ENCODE measurements at regions not wholly inside any gene's neighbourhood (a gene's known extent, or its start where the extent isn't known, plus 50 kb on each side); places are given as distances from the start of the nearest gene placed in this dataset.

DNA sequence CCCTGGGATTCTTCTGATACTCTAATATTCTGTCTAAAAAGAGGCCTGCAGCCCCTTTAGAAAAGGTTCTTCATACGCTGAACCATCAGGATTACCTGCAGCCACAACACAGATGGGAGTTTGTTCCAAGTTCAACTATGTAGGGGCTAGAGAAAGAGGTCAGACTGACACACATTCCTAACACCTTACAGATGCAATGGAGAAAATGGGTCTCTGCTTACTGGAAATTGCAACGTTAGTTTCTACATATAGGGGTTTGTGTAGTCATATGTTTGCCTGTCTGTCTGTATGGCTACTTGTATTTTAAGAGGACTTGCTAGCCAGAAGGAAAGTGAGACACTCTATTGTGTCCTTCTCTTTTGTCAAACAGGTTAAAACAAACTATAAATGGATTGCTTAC is 618.5 kb downstream of the INHBA start:
- DNase-seq (ENCODE audit: low spot score): no peak
- H3K27ac Mint-ChIP-seq (ENCODE audit: unreplicated experiment): no peak overlapping the region
- TF ChIP-seq, protein P1, sequence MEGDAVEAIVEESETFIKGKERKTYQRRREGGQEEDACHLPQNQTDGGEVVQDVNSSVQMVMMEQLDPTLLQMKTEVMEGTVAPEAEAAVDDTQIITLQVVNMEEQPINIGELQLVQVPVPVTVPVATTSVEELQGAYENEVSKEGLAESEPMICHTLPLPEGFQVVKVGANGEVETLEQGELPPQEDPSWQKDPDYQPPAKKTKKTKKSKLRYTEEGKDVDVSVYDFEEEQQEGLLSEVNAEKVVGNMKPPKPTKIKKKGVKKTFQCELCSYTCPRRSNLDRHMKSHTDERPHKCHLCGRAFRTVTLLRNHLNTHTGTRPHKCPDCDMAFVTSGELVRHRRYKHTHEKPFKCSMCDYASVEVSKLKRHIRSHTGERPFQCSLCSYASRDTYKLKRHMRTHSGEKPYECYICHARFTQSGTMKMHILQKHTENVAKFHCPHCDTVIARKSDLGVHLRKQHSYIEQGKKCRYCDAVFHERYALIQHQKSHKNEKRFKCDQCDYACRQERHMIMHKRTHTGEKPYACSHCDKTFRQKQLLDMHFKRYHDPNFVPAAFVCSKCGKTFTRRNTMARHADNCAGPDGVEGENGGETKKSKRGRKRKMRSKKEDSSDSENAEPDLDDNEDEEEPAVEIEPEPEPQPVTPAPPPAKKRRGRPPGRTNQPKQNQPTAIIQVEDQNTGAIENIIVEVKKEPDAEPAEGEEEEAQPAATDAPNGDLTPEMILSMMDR (IDR thresholded peaks at IDR 0.05): no peak
- no peaks in the 10 kb centered on the region for H3K27me3 Mint-ChIP-seq (ENCODE audit: low read depth)
- peaks cover 7% of the 10 kb centered on the region for H3K9me3 Mint-ChIP-seq (ENCODE audit: low read depth)
- peaks cover 6% of the 10 kb centered on the region for H3K4me1 Mint-ChIP-seq (ENCODE audit: low read depth)
- peaks cover 3% of the 10 kb centered on the region for H3K36me3 Mint-ChIP-seq (ENCODE audit: low read depth)
- no peak overlapping the region for H3K4me3 Mint-ChIP-seq (ENCODE audit: unreplicated experiment)

DNA sequence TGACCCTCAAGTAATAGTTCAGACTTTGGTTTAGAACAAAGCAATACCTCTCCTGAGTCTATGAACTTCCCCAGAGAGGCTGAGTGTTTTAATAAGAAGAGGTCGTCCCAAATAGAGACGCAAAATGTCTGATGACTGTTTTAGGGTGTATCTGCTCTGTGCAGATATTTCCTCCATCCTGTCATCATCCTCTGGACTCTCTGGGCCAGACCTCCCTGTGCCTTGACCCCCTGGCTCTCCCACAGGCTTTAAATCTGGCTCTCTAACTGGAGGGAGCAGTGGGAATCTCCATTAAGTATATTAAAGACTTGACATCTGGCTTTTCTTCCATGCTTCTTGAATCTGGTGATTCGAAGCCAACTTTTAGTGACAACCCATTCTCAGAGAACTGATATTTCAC is 633.3 kb downstream of the INHBA start:
- Mint-ChIP-seq H3K36me3 (ENCODE audit: low read depth) (no peaks in the 10 kb centered on the region), H3K4me3 (ENCODE audit: unreplicated experiment) (no peak overlapping the region), H3K4me1 (ENCODE audit: low read depth) (no peaks in the 10 kb centered on the region), H3K27me3 (ENCODE audit: low read depth) (no peaks in the 10 kb centered on the region), H3K27ac (ENCODE audit: unreplicated experiment) (no peak overlapping the region), H3K9me3 (ENCODE audit: low read depth) (no peaks in the 10 kb centered on the region)
- DNase-seq (ENCODE audit: low spot score): no peak
- TF ChIP-seq, protein P1 (IDR thresholded peaks at IDR 0.05): no peak

DNA sequence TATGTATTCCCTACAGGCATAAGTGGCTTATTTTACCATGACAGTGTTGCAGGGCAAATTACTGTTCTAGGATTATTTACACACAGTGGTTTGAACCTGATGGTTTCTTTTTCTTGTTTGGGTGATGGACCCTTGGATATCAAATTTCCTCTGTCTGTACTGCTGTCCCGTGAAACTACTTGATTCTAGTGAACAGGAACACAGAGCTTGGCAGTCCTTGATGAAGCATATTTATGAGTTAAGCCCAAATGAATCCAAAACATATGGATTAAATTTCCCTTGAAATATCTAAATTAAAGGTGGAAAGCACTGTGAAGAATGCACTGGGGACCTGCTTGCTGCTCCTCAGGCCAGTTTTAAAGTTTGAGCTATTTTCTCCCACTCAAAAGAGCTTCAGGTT is 635.3 kb downstream of the INHBA start:
- H3K4me1 Mint-ChIP-seq (ENCODE audit: low read depth): no peaks in the 10 kb centered on the region
- TF ChIP-seq, protein P1 (IDR thresholded peaks at IDR 0.05): no peak
- H3K9me3 Mint-ChIP-seq (ENCODE audit: low read depth): no peaks in the 10 kb centered on the region
- H3K27ac Mint-ChIP-seq (ENCODE audit: unreplicated experiment): no peak overlapping the region
- H3K27me3 Mint-ChIP-seq (ENCODE audit: low read depth): no peaks in the 10 kb centered on the region
- no peak overlapping the region for H3K4me3 Mint-ChIP-seq (ENCODE audit: unreplicated experiment)
- H3K36me3 Mint-ChIP-seq (ENCODE audit: low read depth): no peaks in the 10 kb centered on the region
- no peak for DNase-seq (ENCODE audit: low spot score)

GRCh38 chr7:41065663-41066062 is 637.2 kb downstream of the INHBA start:
- DNase-seq (ENCODE audit: low spot score): no peak
- Mint-ChIP-seq H3K27ac (ENCODE audit: unreplicated experiment) (no peak overlapping the region), H3K27me3 (ENCODE audit: low read depth) (no peaks in the 10 kb centered on the region), H3K9me3 (ENCODE audit: low read depth) (no peaks in the 10 kb centered on the region), H3K4me1 (ENCODE audit: low read depth) (no peaks in the 10 kb centered on the region), H3K4me3 (ENCODE audit: unreplicated experiment) (no peak overlapping the region), H3K36me3 (ENCODE audit: low read depth) (no peaks in the 10 kb centered on the region)
- TF ChIP-seq, protein P1 (IDR thresholded peaks at IDR 0.05): no peak

GRCh38 chr7:41063116-41063515 is 639.8 kb downstream of the INHBA start:
- TF ChIP-seq, protein P1 (IDR thresholded peaks at IDR 0.05): no peak
- Mint-ChIP-seq H3K27ac (ENCODE audit: unreplicated experiment) (no peak overlapping the region), H3K4me1 (ENCODE audit: low read depth) (no peaks in the 10 kb centered on the region), H3K36me3 (ENCODE audit: low read depth) (peaks cover 1% of the 10 kb centered on the region), H3K9me3 (ENCODE audit: low read depth) (no peaks in the 10 kb centered on the region), H3K27me3 (ENCODE audit: low read depth) (no peaks in the 10 kb centered on the region), H3K4me3 (ENCODE audit: unreplicated experiment) (no peak overlapping the region)
- DNase-seq (ENCODE audit: low spot score): no peak
